Thoracic aorta (tissue), 2 donors: ENCODE measurements at regions not wholly inside any gene's neighbourhood (a gene's known extent, or its start where the extent isn't known, plus 50 kb on each side); places are given as distances from the start of the nearest gene placed in this dataset.
"Not testable (repeated sequence)": the region's sequence is repeated elsewhere in the genome, so short reads cannot be mapped to it uniquely, and the experiment has no call there.

Experiments
- ATAC-seq: fragments of 150-250 bp; one replicate; pipeline ENCODE4 v1.8.0; 2017; ENCODE audit warnings: low read depth; ENCODE audit not compliant: insufficient number of reproducible peaks, low FRiP score
- DNase-seq: peaks from one replicate; pipeline ENCODE4 v3.0.0-alpha.2; 2020; ENCODE audit warnings: low spot score
- H3K27ac ChIP-seq, 2 donors: fragments of 200-600 bp; sonication (generic); 1 replicate in 1 of 2; 2 replicates in 1 of 2; pipeline ENCODE4 v1.5.1; 2016; ENCODE audit warnings: mild to moderate bottlenecking in 2 of 2, moderate library complexity in 2 of 2
- H3K27me3 ChIP-seq: fragments of 200-600 bp; sonication (generic); replicated peaks from 2 replicates; pipeline ENCODE4 v1.6.0; 2016; ENCODE audit warnings: mild to moderate bottlenecking; ENCODE audit not compliant: insufficient read depth
- H3K36me3 ChIP-seq: fragments of 200-600 bp; sonication (generic); one replicate; pipeline ENCODE4 v1.5.1; 2016
- H3K4me1 ChIP-seq, 2 donors: fragments of 200-600 bp; sonication (generic); 1 replicate in 1 of 2; 2 replicates in 1 of 2; pipeline versions ENCODE4 v1.5.1 to v1.6.0; 2016; ENCODE audit warnings: low read depth in 2 of 2, mild to moderate bottlenecking in 1 of 2; ENCODE audit not compliant: control insufficient read depth in 1 of 2
- H3K4me3 ChIP-seq: fragments of 200-600 bp; sonication (generic); 2 replicates; pipeline ENCODE4 v1.5.1; 2016; ENCODE audit warnings: mild to moderate bottlenecking
- H3K9me3 ChIP-seq: fragments of 200-600 bp; sonication (generic); 2 replicates; pipeline ENCODE4 v1.5.1; 2016
- TF ChIP-seq, protein P1 (sequence below): fragments of 200-600 bp; sonication (generic); IDR thresholded peaks from one replicate; pipeline ENCODE4 v1.5.1; 2019; ENCODE audit warnings: antibody characterized with exemption

DNA sequence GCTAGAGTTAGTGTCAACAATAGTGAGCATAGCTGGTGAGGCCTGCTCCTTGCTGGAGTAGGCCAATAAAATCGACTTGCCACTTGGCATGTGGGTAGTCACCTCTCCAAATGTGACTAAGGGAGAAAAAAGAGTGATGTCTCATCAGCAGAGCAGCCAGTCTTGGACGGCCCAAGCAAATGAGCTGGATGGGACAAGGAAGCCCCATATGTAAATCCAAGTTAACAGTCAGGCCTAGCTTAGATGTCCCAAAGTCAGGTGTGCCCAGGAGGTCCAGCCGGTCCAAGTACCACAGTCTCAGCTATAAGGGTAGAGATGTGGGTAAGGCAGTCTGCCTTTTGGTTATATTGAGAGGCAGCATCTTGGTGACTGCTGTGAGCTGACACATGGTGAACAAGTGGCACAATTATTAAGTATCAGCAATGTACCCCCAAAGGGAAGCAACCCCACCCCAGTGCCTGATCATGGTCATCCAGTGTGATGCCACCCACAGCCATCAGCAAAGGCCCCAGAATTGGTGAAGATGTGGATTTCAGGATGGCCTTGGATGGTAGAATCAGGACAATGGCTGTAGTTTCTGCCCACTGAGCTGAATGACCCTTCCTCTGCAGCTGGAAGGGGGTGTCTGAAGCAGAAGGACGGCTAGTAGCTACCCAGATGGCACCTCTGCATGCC is 83.4 kb downstream of the TNFRSF13B start:
- no peaks in the 10 kb centered on the region for H3K27me3 ChIP-seq
- H3K4me1 ChIP-seq = peaks cover 0 to 9% of the 10 kb centered on the region in 2 donors
- no peak overlapping the region for H3K27ac ChIP-seq
- no peak overlapping the region for H3K4me3 ChIP-seq
- no peaks in the 10 kb centered on the region for H3K36me3 ChIP-seq
- no peak for DNase-seq
- TF ChIP-seq, protein P1, sequence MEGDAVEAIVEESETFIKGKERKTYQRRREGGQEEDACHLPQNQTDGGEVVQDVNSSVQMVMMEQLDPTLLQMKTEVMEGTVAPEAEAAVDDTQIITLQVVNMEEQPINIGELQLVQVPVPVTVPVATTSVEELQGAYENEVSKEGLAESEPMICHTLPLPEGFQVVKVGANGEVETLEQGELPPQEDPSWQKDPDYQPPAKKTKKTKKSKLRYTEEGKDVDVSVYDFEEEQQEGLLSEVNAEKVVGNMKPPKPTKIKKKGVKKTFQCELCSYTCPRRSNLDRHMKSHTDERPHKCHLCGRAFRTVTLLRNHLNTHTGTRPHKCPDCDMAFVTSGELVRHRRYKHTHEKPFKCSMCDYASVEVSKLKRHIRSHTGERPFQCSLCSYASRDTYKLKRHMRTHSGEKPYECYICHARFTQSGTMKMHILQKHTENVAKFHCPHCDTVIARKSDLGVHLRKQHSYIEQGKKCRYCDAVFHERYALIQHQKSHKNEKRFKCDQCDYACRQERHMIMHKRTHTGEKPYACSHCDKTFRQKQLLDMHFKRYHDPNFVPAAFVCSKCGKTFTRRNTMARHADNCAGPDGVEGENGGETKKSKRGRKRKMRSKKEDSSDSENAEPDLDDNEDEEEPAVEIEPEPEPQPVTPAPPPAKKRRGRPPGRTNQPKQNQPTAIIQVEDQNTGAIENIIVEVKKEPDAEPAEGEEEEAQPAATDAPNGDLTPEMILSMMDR = no peak
- H3K9me3 ChIP-seq = no peaks in the 10 kb centered on the region
- no peak for ATAC-seq

DNA sequence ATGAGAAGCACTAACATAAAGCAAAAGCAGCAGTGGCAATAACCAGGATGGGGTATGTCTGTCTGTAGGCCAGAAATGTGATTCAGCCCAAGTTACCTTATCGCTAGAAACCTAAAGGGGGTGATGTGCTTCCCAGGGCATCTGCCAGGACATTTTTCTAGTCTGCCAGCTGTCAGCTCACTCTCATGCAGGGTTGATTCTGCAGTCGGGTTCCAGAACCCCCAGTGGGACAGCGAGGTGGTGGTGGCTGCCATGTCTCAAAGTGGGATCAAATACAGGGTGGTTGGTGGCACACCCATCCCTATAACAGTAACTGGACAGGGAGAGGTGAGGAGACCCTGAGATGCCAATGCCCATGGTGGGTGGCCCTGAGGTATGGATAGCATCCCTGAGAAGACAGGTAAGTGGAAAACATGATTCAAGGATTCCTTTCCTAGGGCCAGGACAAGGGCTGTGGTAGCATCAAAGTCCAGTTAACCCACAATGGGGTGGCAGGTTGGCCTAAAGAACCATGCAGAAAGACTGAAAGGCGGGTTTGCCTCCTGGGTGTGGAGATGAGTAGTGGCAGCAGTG is 84.3 kb downstream of the TNFRSF13B start:
- H3K27ac ChIP-seq = no peak overlapping the region
- no peak overlapping the region for H3K4me3 ChIP-seq
- H3K4me1 ChIP-seq = peaks cover 0 to 9% of the 10 kb centered on the region in 2 donors
- no peaks in the 10 kb centered on the region for H3K27me3 ChIP-seq
- DNase-seq = no peak
- H3K36me3 ChIP-seq = no peaks in the 10 kb centered on the region
- TF ChIP-seq, protein P1 = no peak
- no peak for ATAC-seq
- H3K9me3 ChIP-seq = no peaks in the 10 kb centered on the region

DNA sequence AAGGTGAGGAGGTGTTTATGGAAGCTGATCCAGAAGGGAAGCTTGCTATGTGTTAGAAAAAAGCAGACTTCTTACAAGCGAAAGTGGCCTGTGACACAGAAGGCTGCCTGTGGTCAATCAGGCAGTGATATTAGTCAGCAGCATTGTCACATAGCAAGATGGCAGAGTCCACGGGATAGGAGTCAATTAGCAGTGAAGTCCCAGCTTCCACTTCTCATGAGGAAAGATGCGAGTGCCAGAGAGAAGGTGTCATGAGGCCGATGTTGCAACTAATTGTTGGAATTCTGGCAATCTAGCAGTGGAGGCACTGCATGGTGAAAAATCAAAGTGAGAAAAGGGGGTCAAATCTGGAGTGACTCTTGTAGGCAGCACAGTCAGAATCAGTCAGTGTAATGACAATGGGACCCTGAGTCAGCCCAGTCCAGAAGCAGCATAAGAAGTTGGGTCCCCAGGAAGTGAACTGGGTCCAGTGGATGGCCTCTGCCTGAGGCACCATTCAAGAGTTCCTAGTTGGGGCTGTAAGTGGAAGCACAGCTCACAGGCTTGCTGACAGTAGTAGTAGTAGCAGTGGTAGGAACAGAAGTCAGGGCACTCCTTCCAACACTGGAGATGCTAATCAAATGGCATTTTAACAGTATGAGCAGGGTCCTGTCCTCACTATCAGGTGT is 85.1 kb downstream of the TNFRSF13B start:
- no peak for ATAC-seq
- TF ChIP-seq, protein P1 = no peak
- H3K27me3 ChIP-seq = no peaks in the 10 kb centered on the region
- no peak overlapping the region for H3K4me3 ChIP-seq
- H3K9me3 ChIP-seq = no peaks in the 10 kb centered on the region
- no peak overlapping the region for H3K27ac ChIP-seq
- H3K36me3 ChIP-seq = no peaks in the 10 kb centered on the region
- H3K4me1 ChIP-seq = peaks cover 0 to 9% of the 10 kb centered on the region in 2 donors
- DNase-seq = no peak

DNA sequence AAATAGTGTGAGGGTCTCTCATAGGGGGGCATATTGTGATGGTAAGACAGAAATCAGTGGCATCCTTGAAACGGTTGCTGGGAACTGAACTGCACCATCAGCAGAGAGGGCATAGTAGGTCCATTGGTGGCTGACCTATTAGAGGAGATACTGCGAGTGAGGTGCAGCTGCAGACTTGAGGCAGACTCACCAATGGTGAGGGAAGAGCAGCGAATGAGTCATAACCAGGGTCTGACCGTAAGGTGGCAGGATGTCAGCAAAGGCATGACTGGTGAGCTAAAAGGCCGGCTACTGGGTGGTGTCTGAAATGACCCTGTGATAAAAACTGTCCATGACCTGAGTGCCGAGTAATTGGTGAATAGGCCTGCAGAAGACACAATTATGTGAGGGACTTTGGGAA is 86.7 kb downstream of the TNFRSF13B start:
- not testable (repeated sequence) for H3K4me1 ChIP-seq, ATAC-seq, H3K27me3 ChIP-seq, H3K9me3 ChIP-seq, H3K27ac ChIP-seq, H3K4me3 ChIP-seq, DNase-seq, H3K36me3 ChIP-seq

DNA sequence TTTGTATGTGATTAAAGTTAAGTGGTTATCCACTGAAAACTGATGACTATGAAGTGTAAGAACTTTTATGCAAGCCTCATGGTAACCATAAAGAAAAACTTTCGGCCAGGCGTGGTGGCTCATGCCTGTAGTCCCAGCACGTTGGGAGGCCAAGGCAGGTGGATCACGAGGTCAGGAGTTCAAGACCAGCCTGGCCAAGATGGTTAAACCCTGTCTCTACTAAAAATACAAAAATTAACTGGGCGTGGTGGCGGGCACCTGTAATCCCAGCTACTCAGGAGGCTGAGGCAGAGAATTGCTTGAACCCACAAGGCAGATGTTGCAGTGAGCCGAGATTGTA is 89.0 kb downstream of the TNFRSF13B start:
- H3K9me3 ChIP-seq, H3K27ac ChIP-seq, H3K27me3 ChIP-seq, H3K4me3 ChIP-seq, DNase-seq, ATAC-seq, H3K4me1 ChIP-seq, H3K36me3 ChIP-seq: not testable (repeated sequence)

DNA sequence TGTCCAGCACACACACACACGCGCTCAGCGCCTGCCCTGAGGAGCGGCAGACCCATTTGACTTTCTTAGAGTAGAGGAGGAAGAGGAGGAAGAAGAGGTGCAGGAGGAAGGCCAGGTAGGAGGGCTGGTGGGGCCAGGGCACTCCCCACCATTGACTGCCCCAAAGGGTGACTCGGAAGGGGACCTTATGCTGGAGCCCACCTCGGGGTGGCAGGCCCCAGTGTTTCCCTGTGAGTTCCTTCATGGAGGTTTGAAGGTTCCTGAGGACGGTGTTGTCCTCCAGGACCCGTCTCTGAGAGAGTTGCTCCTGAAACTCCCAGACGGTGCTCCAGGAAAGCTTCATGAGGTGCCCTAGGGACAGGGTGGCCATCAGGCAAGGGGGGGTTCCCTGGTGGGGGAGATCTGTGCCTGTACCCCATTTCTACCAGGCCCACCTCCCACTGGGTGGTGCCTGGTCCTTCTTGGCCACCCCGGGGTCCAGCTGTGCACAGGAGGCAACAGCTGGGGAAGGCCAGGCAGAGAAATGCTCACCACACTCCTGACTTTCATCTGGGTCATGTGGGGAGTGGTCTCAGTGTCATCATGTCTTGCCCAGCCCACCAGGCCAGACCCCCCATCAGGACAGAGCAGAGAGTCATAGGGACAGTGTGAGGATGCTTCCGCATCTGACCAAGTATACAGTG is 89.5 kb downstream of the TNFRSF13B start:
- DNase-seq = no peak
- H3K27me3 ChIP-seq = no peaks in the 10 kb centered on the region
- H3K4me1 ChIP-seq = peaks cover 0 to 9% of the 10 kb centered on the region in 2 donors
- H3K36me3 ChIP-seq = no peaks in the 10 kb centered on the region
- no peak for ATAC-seq
- no peak overlapping the region for H3K4me3 ChIP-seq
- TF ChIP-seq, protein P1 = no peak
- no peaks in the 10 kb centered on the region for H3K9me3 ChIP-seq
- H3K27ac ChIP-seq = no peak overlapping the region
